AG09319 (cell line): ENCODE measurements at regions not wholly inside any gene's neighbourhood (a gene's known extent, or its start where the extent isn't known, plus 50 kb on each side); places are given as distances from the start of the nearest gene placed in this dataset.

Experiments
- DNase-seq: peaks from one replicate; pipeline ENCODE4 v3.0.0-alpha.2; 2010; ENCODE audit warnings: low read depth; ENCODE audit errors: extremely low read depth
- CTCF ChIP-seq: IDR thresholded peaks from 2 replicates; pipeline ENCODE4 v1.5.1; 2011; ENCODE audit warnings: low read depth, mild to moderate bottlenecking, inconsistent platforms, low read length, moderate library complexity

- no peak for DNase-seq
- TF ChIP-seq CTCF, result no peak
Measured at GRCh38 chr18:40555914-40556313, 1399.1 kb upstream of the PIK3C3 start.

GRCh38 chr18:40553029-40553428 lies 1402.0 kb upstream of the PIK3C3 start:
- DNase-seq, result no peak
- TF ChIP-seq CTCF, result no peak

GRCh38 chr18:40546875-40547274 lies 1408.2 kb upstream of the PIK3C3 start:
- DNase-seq, result no peak
- TF ChIP-seq CTCF, result no peak

GRCh38 chr18:40534723-40535122 lies 1420.3 kb upstream of the PIK3C3 start:
- DNase-seq, result no peak

GRCh38 chr18:40532046-40532445 lies 1423.0 kb upstream of the PIK3C3 start:
- DNase-seq, result no peak
- TF ChIP-seq CTCF, result no peak

More at GRCh38 chr18:40534723-40535122, 1420.3 kb upstream of the PIK3C3 start:
- no peak for TF ChIP-seq CTCF

- TF ChIP-seq CTCF, result no peak
- no peak for DNase-seq
Measured at GRCh38 chr18:40531051-40531450, 1424.0 kb upstream of the PIK3C3 start.

- TF ChIP-seq CTCF, result no peak
- no peak for DNase-seq
Measured at GRCh38 chr18:40529478-40529877, 1425.6 kb upstream of the PIK3C3 start.
